ENCODE measurements at regions not wholly inside any gene's neighbourhood (a gene's known extent, or its start where the extent isn't known, plus 50 kb on each side); places are given as distances from the start of the nearest gene placed in this dataset.

DNA sequence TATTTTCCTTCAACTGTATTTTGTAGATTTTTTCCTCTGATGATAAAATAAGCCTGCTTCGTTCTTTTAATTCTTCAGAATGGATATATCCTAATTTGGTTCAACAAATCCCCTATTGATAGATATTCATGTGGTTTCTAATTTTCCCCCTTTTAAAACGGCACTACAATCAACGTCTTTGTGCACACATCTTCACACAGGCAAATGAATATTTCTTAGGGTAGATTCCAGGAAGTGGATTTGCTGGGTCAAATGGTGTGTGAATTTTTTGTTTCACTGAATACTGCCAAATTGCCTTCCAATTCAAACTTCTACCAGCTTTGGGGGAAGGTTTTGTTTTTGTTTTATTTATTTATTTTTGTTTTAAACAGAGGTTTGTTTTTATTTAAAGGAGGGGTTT is 287.2 kb downstream of the FOXO1 start:
- Histone ChIP-seq H3K27me3 (no peaks in the 10 kb centered on the region), H3K9me3 (no peaks in the 10 kb centered on the region), H3K4me3 (no peak overlapping the region), H3K27ac (no peak overlapping the region), H3K36me3 (no peaks in the 10 kb centered on the region), H3K4me1 (no peaks in the 10 kb centered on the region)
- DNase-seq, result no peak
- TF ChIP-seq POLR2A (IDR thresholded peaks at IDR 0.05), result no peak
- TF ChIP-seq, protein P1, sequence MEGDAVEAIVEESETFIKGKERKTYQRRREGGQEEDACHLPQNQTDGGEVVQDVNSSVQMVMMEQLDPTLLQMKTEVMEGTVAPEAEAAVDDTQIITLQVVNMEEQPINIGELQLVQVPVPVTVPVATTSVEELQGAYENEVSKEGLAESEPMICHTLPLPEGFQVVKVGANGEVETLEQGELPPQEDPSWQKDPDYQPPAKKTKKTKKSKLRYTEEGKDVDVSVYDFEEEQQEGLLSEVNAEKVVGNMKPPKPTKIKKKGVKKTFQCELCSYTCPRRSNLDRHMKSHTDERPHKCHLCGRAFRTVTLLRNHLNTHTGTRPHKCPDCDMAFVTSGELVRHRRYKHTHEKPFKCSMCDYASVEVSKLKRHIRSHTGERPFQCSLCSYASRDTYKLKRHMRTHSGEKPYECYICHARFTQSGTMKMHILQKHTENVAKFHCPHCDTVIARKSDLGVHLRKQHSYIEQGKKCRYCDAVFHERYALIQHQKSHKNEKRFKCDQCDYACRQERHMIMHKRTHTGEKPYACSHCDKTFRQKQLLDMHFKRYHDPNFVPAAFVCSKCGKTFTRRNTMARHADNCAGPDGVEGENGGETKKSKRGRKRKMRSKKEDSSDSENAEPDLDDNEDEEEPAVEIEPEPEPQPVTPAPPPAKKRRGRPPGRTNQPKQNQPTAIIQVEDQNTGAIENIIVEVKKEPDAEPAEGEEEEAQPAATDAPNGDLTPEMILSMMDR (IDR thresholded peaks at IDR 0.05), result no peak

DNA sequence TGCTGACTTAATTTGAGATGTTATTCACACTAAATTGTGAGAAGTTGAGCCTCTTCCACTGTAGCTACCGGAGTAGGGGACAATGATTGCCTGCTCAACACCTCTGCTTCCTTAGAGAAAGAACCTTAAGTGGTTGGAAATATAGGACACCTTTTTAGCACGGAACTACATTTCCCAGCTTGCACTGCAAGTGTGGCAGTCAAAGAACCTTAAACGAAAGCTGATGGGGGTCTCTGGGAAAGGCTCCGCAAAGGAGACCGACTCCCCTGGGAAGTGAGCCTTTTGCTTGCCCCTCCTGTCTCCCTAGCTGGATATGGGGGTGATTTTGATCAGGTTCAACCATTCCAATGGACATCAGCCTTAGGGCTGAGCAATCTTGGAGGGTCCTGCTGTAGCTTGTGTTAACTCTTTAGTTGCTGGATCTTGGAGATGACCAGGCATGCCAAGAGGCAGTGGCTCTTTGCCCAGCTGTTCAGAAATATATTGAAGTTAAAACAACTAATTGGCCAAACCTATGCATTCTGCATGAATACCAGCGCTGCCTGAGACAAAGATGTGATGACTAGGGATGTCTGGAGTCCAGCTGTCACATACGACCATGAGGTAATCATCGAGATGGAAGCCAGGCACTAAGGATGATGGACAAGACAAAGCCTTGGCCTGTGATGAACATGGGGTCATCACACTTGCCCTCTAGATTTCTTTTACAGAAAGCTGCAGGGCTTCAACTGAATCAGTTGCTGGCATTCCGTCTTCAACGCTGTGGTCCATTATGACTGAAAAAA is 286.5 kb downstream of the FOXO1 start:
- no peaks in the 10 kb centered on the region for H3K9me3 ChIP-seq
- no peak overlapping the region for H3K27ac ChIP-seq
- no peaks in the 10 kb centered on the region for H3K4me1 ChIP-seq
- no peak for TF ChIP-seq POLR2A (IDR thresholded peaks at IDR 0.05)
- TF ChIP-seq, protein P1 (IDR thresholded peaks at IDR 0.05), result no peak
- H3K36me3 ChIP-seq, result no peaks in the 10 kb centered on the region
- no peaks in the 10 kb centered on the region for H3K27me3 ChIP-seq
- no peak overlapping the region for H3K4me3 ChIP-seq
- DNase-seq, result no peak

DNA sequence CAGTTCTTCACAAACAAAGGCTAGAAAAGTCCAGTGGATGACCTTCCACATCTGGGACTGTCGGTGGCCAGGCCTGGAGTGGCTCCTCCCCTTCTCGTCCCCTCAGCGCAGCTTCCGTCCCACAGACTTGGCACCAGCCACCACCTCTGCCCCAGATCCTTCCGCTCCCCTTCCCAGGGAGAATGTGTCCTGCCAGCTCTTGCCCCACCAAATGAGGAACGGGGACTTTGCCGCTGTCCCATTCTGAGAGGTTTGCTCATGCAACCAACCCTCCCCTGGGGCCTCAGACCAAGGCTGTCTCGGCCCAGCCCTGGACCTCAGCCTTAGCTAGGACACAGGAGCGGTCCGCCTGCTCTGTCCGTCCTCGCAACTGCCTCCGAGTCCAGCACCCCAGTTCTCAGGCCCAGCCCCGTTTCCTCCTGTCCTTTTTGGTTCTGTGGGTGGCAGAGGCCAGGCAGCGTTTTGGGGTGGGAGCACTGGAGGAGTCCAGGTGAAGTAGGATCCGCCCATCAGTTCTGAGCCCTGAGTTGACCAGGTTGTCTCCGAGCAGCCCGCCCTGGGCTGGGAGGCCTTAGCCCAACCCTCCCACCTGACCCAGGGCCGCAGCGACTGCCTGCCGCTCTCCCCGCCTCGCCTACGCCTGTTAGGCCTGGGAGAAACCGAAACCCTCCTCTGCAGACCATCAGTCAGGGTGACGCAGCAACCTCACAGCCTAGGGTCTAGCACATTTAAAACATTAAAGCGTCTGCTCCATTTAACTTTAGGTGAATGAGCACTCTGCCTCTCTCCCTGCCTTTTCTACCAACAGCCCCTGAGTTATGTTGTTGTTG is 284.3 kb downstream of the FOXO1 start:
- H3K27ac ChIP-seq, result no peak overlapping the region
- H3K27me3 ChIP-seq, result no peaks in the 10 kb centered on the region
- H3K4me3 ChIP-seq, result no peak overlapping the region
- no peak for TF ChIP-seq POLR2A (IDR thresholded peaks at IDR 0.05)
- TF ChIP-seq, protein P1 (IDR thresholded peaks at IDR 0.05), result no peak
- H3K4me1 ChIP-seq, result no peaks in the 10 kb centered on the region
- H3K36me3 ChIP-seq, result no peaks in the 10 kb centered on the region
- no peaks in the 10 kb centered on the region for H3K9me3 ChIP-seq
- no peak for DNase-seq

DNA sequence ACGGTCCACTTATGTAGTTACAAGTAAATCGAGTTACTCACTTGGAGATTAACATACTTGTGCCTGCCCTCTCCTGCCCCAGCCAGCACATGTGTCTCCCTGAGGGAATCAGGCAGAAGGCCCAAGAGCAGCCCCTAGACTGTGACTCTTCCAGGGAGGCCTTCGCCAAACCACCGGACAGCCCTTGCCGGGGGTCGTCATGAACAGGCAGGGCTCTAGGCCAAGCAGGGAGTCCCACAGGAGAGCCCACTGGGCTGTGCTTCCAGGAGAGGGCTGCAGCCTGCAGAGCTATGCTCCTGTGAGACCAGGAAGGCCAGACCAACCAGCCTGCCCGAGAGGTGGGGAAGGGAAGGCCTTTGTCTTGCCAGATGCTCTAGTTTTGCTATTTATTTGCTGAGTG is 283.3 kb downstream of the FOXO1 start:
- Histone ChIP-seq H3K27me3 (no peaks in the 10 kb centered on the region), H3K36me3 (no peaks in the 10 kb centered on the region), H3K4me3 (no peak overlapping the region), H3K4me1 (no peaks in the 10 kb centered on the region), H3K27ac (no peak overlapping the region), H3K9me3 (no peaks in the 10 kb centered on the region)
- no peak for DNase-seq
- TF ChIP-seq, protein P1 (IDR thresholded peaks at IDR 0.05), result no peak
- TF ChIP-seq POLR2A (IDR thresholded peaks at IDR 0.05), result no peak

DNA sequence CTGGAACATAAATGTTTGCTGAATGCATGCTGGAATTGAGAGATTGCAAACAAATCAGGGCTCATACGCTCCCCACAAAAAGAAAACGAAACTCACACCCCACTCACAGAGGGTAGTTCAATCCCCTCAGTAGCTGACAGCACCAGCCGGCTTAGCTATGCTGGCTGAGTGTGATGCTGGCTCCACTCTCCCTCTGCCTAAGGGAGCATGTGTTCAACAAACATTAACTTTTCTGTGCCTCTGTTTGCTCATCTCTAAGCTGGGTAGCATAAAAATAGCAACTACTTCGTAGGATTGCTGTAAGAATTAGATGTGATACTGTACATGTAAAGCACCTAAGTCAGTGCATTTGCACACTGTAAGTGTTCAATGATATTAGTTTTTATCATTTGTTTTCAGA is 282.6 kb downstream of the FOXO1 start:
- no peak for TF ChIP-seq POLR2A (IDR thresholded peaks at IDR 0.05)
- TF ChIP-seq, protein P1 (IDR thresholded peaks at IDR 0.05), result no peak
- no peak overlapping the region for H3K4me3 ChIP-seq

More for the DNA sequence above, 282.6 kb downstream of the FOXO1 start:
- no peaks in the 10 kb centered on the region for H3K27me3 ChIP-seq
- no peak for DNase-seq
- no peak overlapping the region for H3K27ac ChIP-seq
- H3K36me3 ChIP-seq, result no peaks in the 10 kb centered on the region
- no peaks in the 10 kb centered on the region for H3K4me1 ChIP-seq
- H3K9me3 ChIP-seq, result no peaks in the 10 kb centered on the region

Measured in Peyer's patch (tissue), 4 donors.